Spleen (tissue), 11 donors: ENCODE measurements at regions not wholly inside any gene's neighbourhood (a gene's known extent, or its start where the extent isn't known, plus 50 kb on each side); places are given as distances from the start of the nearest gene placed in this dataset.

Experiments
- DNase-seq: peaks from one replicate; pipeline ENCODE4 v3.0.0-alpha.2; 2020
- H3K27ac ChIP-seq, 8 donors: fragments of 200-600 bp; sonication (generic) in 7 of 8; 1 replicate in 4 of 8; 2 replicates in 4 of 8; pipeline versions ENCODE4 v1.5.0 to v1.8.0; 2016 to 2021; ENCODE audit warnings: inconsistent platforms in 4 of 8, mild to moderate bottlenecking in 4 of 8, moderate library complexity in 1 of 8
- H3K27me3 ChIP-seq, 7 donors: fragments of 200-600 bp; sonication (generic) in 6 of 7; replicated peaks in 1 of 7; 1 replicate in 4 of 7; 2 replicates in 3 of 7; pipeline versions ENCODE4 v1.5.0 to v1.8.0; 2016 to 2021; ENCODE audit warnings: inconsistent platforms in 3 of 7, mild to moderate bottlenecking in 1 of 7
- H3K36me3 ChIP-seq, 6 donors: fragments of 200-600 bp; sonication (generic) in 5 of 6; 1 replicate in 4 of 6; 2 replicates in 2 of 6; pipeline versions ENCODE4 v1.5.0 to v1.8.0; 2016 to 2021; ENCODE audit warnings: inconsistent platforms in 2 of 6
- H3K4me1 ChIP-seq, 6 donors: fragments of 200-600 bp; sonication (generic) in 5 of 6; 1 replicate in 3 of 6; 2 replicates in 3 of 6; pipeline versions ENCODE4 v1.5.0 to v1.8.0; 2016 to 2021; ENCODE audit warnings: inconsistent platforms in 3 of 6
- H3K4me3 ChIP-seq, 8 donors: fragments of 200-600 bp; sonication (generic) in 7 of 8; 1 replicate in 4 of 8; 2 replicates in 4 of 8; pipeline versions ENCODE4 v1.5.0 to v1.8.0; 2016 to 2021; ENCODE audit warnings: inconsistent platforms in 4 of 8, mild to moderate bottlenecking in 4 of 8, moderate library complexity in 2 of 8
- H3K9me3 ChIP-seq, 8 donors: fragments of 200-600 bp; sonication (generic) in 7 of 8; 1 replicate in 4 of 8; 2 replicates in 4 of 8; pipeline versions ENCODE4 v1.5.0 to v1.8.0; 2016 to 2021; ENCODE audit warnings: inconsistent platforms in 4 of 8
- POLR2A ChIP-seq, 3 donors: fragments of 450-650 bp; IDR thresholded peaks; one replicate each; pipeline ENCODE4 v1.5.1; 2017; ENCODE audit warnings: antibody characterized with exemption in 3 of 3, mild to moderate bottlenecking in 1 of 3
- POLR2AphosphoS5 ChIP-seq, 3 donors: sonication (generic); formaldehyde crosslinking; IDR thresholded peaks; one replicate each; pipeline ENCODE4 v1.5.1; 2017; ENCODE audit warnings: antibody characterized with exemption in 3 of 3
- WGBS, 5 donors: extraction: QIAGEN DNeasy Blood & Tissue Kit in 3 of 5; methylation state at CpG; one replicate each; pipeline versions ENCODE4 v1.1.5 to v1.1.7; 2013 to 2018; 5-methylcytosine and 5-hydroxymethylcytosine counted together
- intact Hi-C: fragments of 100-400 bp; cut with DNase I; formaldehyde crosslinking; loops from one replicate; pipeline ENCODE4 v1.15.0; 2023; ENCODE audit warnings: low total_unique reads
- TF ChIP-seq, protein P1 (sequence below), 11 experiments: fragments of 200-600 bp in 7 of 11; fragments of 450-650 bp in 4 of 11; sonication (generic) in 4 of 11; IDR thresholded peaks in 8 of 11; conservative IDR thresholded peaks in 3 of 11; 1 replicate in 7 of 11; 2 replicates in 4 of 11; pipeline versions ENCODE4 v1.4.0 to v1.8.0; 2016 to 2021; ENCODE audit warnings: antibody characterized with exemption in 11 of 11, inconsistent platforms in 4 of 11, mild to moderate bottlenecking in 1 of 11
- donor health status: healthy with polysubstance abuse.
- donor health status: DM: no; HTN: no; CAD: no; lungs with moderate emphysema.
- donor health status: DM: no; HTN: no; CAD: no.
- donor health status: Bipolar disorder and iron deficiency.
- donor health status: healthy.
- donor health status: DM: no; HTN: no; CAD: no.
- donor health status: DM: yes; HTN: yes; CAD: no.

DNA sequence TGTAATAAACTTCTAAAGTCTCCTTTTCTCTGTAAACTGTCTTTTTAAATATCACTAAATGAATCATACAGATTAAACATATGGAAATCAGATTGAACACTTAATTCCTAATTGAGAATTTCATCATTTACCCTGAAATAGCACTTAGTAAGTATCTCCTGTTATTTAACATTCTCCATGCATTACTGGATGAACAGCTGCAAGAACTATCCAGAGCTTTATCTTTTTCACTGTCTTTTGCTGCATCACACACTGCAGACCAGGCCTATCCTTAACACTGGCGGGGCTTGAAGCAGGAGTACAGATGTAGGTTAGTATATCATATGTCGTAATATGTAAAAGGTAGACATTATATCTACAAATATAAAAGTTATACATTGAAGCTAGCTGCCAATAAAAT is 108.7 kb upstream of the EFNA5 start:
- Histone ChIP-seq H3K36me3 (no peaks in the 10 kb centered on the region), H3K4me1 (no peaks in the 10 kb centered on the region), H3K4me3 (no peak overlapping the region), H3K27me3 (no peaks in the 10 kb centered on the region), H3K9me3 (peaks cover 0 to 8% (median 2%) of the 10 kb centered on the region in 8 donors), H3K27ac (no peak overlapping the region)
- TF ChIP-seq POLR2A (IDR thresholded peaks at IDR 0.05) (no peak), POLR2AphosphoS5 (IDR thresholded peaks at IDR 0.05) (no peak)
- TF ChIP-seq, protein P1, sequence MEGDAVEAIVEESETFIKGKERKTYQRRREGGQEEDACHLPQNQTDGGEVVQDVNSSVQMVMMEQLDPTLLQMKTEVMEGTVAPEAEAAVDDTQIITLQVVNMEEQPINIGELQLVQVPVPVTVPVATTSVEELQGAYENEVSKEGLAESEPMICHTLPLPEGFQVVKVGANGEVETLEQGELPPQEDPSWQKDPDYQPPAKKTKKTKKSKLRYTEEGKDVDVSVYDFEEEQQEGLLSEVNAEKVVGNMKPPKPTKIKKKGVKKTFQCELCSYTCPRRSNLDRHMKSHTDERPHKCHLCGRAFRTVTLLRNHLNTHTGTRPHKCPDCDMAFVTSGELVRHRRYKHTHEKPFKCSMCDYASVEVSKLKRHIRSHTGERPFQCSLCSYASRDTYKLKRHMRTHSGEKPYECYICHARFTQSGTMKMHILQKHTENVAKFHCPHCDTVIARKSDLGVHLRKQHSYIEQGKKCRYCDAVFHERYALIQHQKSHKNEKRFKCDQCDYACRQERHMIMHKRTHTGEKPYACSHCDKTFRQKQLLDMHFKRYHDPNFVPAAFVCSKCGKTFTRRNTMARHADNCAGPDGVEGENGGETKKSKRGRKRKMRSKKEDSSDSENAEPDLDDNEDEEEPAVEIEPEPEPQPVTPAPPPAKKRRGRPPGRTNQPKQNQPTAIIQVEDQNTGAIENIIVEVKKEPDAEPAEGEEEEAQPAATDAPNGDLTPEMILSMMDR (IDR thresholded peaks at IDR 0.05 in 8 of 11, conservative IDR thresholded peaks at IDR 0.05 in 3 of 11) = no peak
- DNase-seq = no peak
- intact Hi-C loops = no loop called here
- 89 to 95% (median 93%) methylated on average over 2 of the region's 2 CpGs for WGBS, 5 donors

DNA sequence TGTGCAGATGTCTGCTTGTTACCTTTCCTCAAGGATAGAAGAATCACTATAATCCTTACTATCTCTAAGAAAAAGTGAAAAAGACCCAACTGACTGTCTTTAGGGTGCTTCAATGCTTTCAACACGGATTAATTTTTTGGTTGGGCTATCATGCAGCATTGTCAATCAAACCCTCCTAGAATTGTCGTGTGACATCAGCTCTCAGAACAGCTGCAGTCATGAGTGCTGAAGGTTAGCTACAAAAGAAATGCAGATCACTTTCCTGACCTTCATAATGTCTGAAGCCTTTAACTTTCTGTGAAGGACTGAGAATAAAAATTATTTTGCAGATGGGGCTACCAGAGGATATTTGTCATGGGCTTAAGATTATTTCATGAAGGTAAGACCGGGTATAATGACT is 107.9 kb upstream of the EFNA5 start:
- H3K27me3 ChIP-seq = no peaks in the 10 kb centered on the region
- DNase-seq = no peak
- no peak overlapping the region for H3K4me3 ChIP-seq
- H3K36me3 ChIP-seq = no peaks in the 10 kb centered on the region
- H3K9me3 ChIP-seq = peaks cover 0 to 8% (median 2%) of the 10 kb centered on the region in 8 donors
- no peaks in the 10 kb centered on the region for H3K4me1 ChIP-seq
- WGBS, 5 donors = 66 to 76% (median 70%) methylated on average over 3 of the region's 3 CpGs
- H3K27ac ChIP-seq = no peak overlapping the region
- intact Hi-C loops = no loop called here
- TF ChIP-seq POLR2AphosphoS5 (IDR thresholded peaks at IDR 0.05) (no peak), POLR2A (IDR thresholded peaks at IDR 0.05) (no peak)
- TF ChIP-seq, protein P1 (IDR thresholded peaks at IDR 0.05 in 8 of 11, conservative IDR thresholded peaks at IDR 0.05 in 3 of 11) = no peak

DNA sequence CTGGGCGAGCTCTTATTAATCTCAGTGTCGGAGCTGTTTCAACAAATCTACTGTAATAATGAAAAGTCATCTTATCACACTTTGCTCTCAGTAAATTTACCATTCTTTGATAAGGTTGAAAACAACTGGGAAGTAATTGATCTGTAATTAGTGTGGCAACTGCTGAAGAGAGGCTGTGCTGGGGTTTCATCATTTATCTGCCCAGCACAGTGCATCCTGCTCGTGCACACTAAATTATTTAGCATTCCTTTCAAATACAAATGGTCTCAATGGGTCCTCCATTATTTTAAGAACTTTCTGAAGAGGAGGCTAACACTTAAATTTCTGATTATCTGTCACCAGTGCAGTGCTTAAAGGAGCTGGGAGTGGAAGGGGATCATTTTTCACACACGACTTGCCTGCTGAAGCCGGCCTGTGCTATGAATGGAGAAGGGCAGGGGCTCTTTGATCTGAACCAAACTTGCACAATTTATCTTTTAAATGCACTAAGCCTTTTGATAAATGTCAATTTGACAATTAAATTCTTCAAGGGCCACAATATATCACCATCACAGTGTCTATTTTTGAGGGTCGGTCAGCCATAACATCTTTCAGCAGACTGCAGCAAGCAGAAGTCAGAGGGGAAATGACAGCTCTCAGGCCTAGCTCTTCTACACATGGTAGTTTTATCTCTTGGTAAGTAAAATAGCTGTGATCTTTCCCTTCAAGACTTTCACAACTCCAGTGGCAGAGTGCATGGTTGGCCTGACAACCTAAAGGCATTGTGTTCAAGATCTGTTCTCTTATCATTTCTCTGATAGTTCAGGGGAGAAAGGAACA is 106.4 kb upstream of the EFNA5 start:
- no peak for DNase-seq
- Histone ChIP-seq H3K4me1 (no peaks in the 10 kb centered on the region), H3K27ac (no peak overlapping the region), H3K9me3 (peaks cover 0 to 8% (median 2%) of the 10 kb centered on the region in 8 donors), H3K36me3 (no peaks in the 10 kb centered on the region), H3K4me3 (no peak overlapping the region), H3K27me3 (no peaks in the 10 kb centered on the region)
- no peak for TF ChIP-seq POLR2A (IDR thresholded peaks at IDR 0.05)
- TF ChIP-seq, protein P1 (IDR thresholded peaks at IDR 0.05 in 8 of 11, conservative IDR thresholded peaks at IDR 0.05 in 3 of 11) = no peak
- TF ChIP-seq POLR2AphosphoS5 (IDR thresholded peaks at IDR 0.05) = no peak
- intact Hi-C loops = no loop called here
- WGBS, 5 donors = 85 to 91% (median 88%) methylated on average over 6 of the region's 6 CpGs

DNA sequence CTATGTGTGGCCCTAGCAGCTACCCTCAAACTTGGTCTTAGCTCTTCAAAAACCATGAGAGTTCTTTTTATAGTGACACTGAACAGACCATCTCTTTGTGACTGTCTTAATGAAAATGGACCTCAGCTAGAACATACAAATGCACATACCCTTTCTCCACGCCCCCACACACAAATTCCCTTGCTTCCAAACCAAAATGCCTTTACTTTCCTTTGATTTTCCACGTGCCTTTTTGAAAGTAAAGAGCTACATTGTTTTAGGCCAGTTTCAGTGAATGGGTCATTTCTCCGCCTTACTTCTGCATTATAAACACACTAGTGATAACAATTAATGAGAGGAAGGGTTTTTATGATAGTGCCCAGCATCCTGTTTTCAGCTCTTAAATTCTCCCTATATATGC is 105.8 kb upstream of the EFNA5 start:
- intact Hi-C loops = no loop called here
- WGBS, 5 donors = 64 to 74% (median 66%) methylated on average over 3 of the region's 3 CpGs
- no peaks in the 10 kb centered on the region for H3K36me3 ChIP-seq

More for the DNA sequence above, 105.8 kb upstream of the EFNA5 start:
- Histone ChIP-seq H3K9me3 (peaks cover 0 to 4% (median 1%) of the 10 kb centered on the region in 8 donors), H3K27ac (no peak overlapping the region), H3K4me3 (no peak overlapping the region), H3K4me1 (no peaks in the 10 kb centered on the region), H3K27me3 (no peaks in the 10 kb centered on the region)
- TF ChIP-seq, protein P1 (IDR thresholded peaks at IDR 0.05 in 8 of 11, conservative IDR thresholded peaks at IDR 0.05 in 3 of 11) = no peak
- TF ChIP-seq POLR2A (IDR thresholded peaks at IDR 0.05) (no peak), POLR2AphosphoS5 (IDR thresholded peaks at IDR 0.05) (no peak)
- DNase-seq = no peak
